ENCODE measurements at regions not wholly inside any gene's neighbourhood (a gene's known extent, or its start where the extent isn't known, plus 50 kb on each side); places are given as distances from the start of the nearest gene placed in this dataset.

GRCh38 chr16:80125677-80126076 is 415.1 kb upstream of the DYNLRB2 start:
- ChIA-PET POLR2A (no interaction called here), CTCF (no interaction called here)
- TF ChIP-seq TCF7L2 (IDR thresholded peaks at IDR 0.05; ENCODE audit: low read depth, low read length) (no peak), REST (IDR thresholded peaks at IDR 0.05; ENCODE audit: insufficient read depth in 1 of 2, low read depth in 2 of 2, low read length in 1 of 2) (no peak), POLR2AphosphoS5 (IDR thresholded peaks at IDR 0.05; ENCODE audit: low read depth, low read length) (no peak), CTCF (IDR thresholded peaks at IDR 0.05) (no peak), SIN3A (IDR thresholded peaks at IDR 0.05; ENCODE audit: borderline replicate concordance, insufficient read depth, low read depth, low read length) (no peak)
- Histone ChIP-seq H3K36me3 (ENCODE audit: control insufficient read depth, insufficient read depth, low read length) (no peaks in the 10 kb centered on the region), H3K4me1 (ENCODE audit: control insufficient read depth, insufficient read depth, low read length) (no peaks in the 10 kb centered on the region), H3K27me3 (ENCODE audit: control insufficient read depth, insufficient read depth, low read length) (no peaks in the 10 kb centered on the region), H3K27ac (ENCODE audit: low read length) (no peak overlapping the region), H3K9me3 (ENCODE audit: control insufficient read depth, insufficient read depth, low read depth, low read length) (no peaks in the 10 kb centered on the region), H3K4me3 (ENCODE audit: low read depth in 2 of 2, low read length in 2 of 2) (no peak overlapping the region)
- in situ Hi-C loops (cut with HindIII; ENCODE audit: low pct_unique_long_range_greater_than_20kb, low sequenced_read_pairs) = no loop called here
- ATAC-seq (no peak), DNase-seq (ENCODE audit: low read depth, low spot score) (no peak)
- no TSS peak for BruUV-seq (replicated peaks)
- intact Hi-C loops (cut with micrococcal nuclease; ENCODE audit: unreplicated experiment) = no loop called here

- no peak for TF ChIP-seq TCF7L2 (IDR thresholded peaks at IDR 0.05; ENCODE audit: low read depth, low read length)
- TF ChIP-seq REST (IDR thresholded peaks at IDR 0.05; ENCODE audit: insufficient read depth in 1 of 2, low read depth in 2 of 2, low read length in 1 of 2) = no peak
- no peak for TF ChIP-seq CTCF (IDR thresholded peaks at IDR 0.05)
- no peak for TF ChIP-seq POLR2AphosphoS5 (IDR thresholded peaks at IDR 0.05; ENCODE audit: low read depth, low read length)
- no peak for TF ChIP-seq SIN3A (IDR thresholded peaks at IDR 0.05; ENCODE audit: borderline replicate concordance, insufficient read depth, low read depth, low read length)
- BruUV-seq (replicated peaks) = no TSS peak
- DNase-seq (ENCODE audit: low read depth, low spot score) = no peak
- H3K4me1 ChIP-seq (ENCODE audit: control insufficient read depth, insufficient read depth, low read length) = no peaks in the 10 kb centered on the region
- intact Hi-C loops (cut with micrococcal nuclease; ENCODE audit: unreplicated experiment) = no loop called here
- ChIA-PET CTCF (no interaction called here), POLR2A (no interaction called here)
- H3K27ac ChIP-seq (ENCODE audit: low read length) = no peak overlapping the region
- no peaks in the 10 kb centered on the region for H3K27me3 ChIP-seq (ENCODE audit: control insufficient read depth, insufficient read depth, low read length)
- ATAC-seq = no peak
- in situ Hi-C loops (cut with HindIII; ENCODE audit: low pct_unique_long_range_greater_than_20kb, low sequenced_read_pairs) = no loop called here
- no peaks in the 10 kb centered on the region for H3K36me3 ChIP-seq (ENCODE audit: control insufficient read depth, insufficient read depth, low read length)
- no peaks in the 10 kb centered on the region for H3K9me3 ChIP-seq (ENCODE audit: control insufficient read depth, insufficient read depth, low read depth, low read length)
- no peak overlapping the region for H3K4me3 ChIP-seq (ENCODE audit: low read depth in 2 of 2, low read length in 2 of 2)
Measured at GRCh38 chr16:80123189-80123588, 417.6 kb upstream of the DYNLRB2 start.
